T-helper 1 cell treated with Interleukin-12 subunit alpha and Interleukin-12 subunit beta and Interleukin-4 antibody, amounts not matched to agents 30 μg/mL and 1 μg/mL, for 36 hours (primary cell): ENCODE measurements at regions not wholly inside any gene's neighbourhood (a gene's known extent, or its start where the extent isn't known, plus 50 kb on each side); places are given as distances from the start of the nearest gene placed in this dataset.
"Not testable (repeated sequence)": the region's sequence is repeated elsewhere in the genome, so short reads cannot be mapped to it uniquely, and the experiment has no call there.

ENCODE experiments used
- H3K27ac Mint-ChIP-seq: one replicate; pipeline ENCODE4 v1.8.0; 2021; ENCODE audit warnings: mild to moderate bottlenecking, mixed read lengths
- H3K27me3 Mint-ChIP-seq: one replicate; pipeline ENCODE4 v1.8.0; 2021; ENCODE audit warnings: low read depth, mixed read lengths
- H3K36me3 Mint-ChIP-seq: one replicate; pipeline ENCODE4 v1.8.0; 2021; ENCODE audit warnings: low read depth, mixed read lengths
- H3K4me1 Mint-ChIP-seq: one replicate; pipeline ENCODE4 v1.8.0; 2021; ENCODE audit warnings: low read depth, mixed read lengths
- H3K4me3 Mint-ChIP-seq: one replicate; pipeline ENCODE4 v1.8.0; 2021; ENCODE audit warnings: mild to moderate bottlenecking, moderate library complexity, mixed read lengths
- H3K9me3 Mint-ChIP-seq: one replicate; pipeline ENCODE4 v1.8.0; 2021; ENCODE audit warnings: mixed read lengths

GRCh38 chr4:116598155-116598979 lies 487.0 kb downstream of the TRAM1L1 start:
- H3K9me3 Mint-ChIP-seq: no peaks in the 10 kb centered on the region
- no peak overlapping the region for H3K4me3 Mint-ChIP-seq
- H3K36me3 Mint-ChIP-seq: no peaks in the 10 kb centered on the region
- no peaks in the 10 kb centered on the region for H3K27me3 Mint-ChIP-seq
- H3K4me1 Mint-ChIP-seq: no peaks in the 10 kb centered on the region
- no peak overlapping the region for H3K27ac Mint-ChIP-seq

- H3K4me3 Mint-ChIP-seq: no peak overlapping the region
Measured at GRCh38 chr4:116590648-116591047, 494.7 kb downstream of the TRAM1L1 start.

GRCh38 chr4:116588783-116589182 lies 496.6 kb downstream of the TRAM1L1 start:
- H3K4me1 Mint-ChIP-seq: no peaks in the 10 kb centered on the region

More at GRCh38 chr4:116590648-116591047, 494.7 kb downstream of the TRAM1L1 start:
- no peaks in the 10 kb centered on the region for H3K4me1 Mint-ChIP-seq
- H3K27ac Mint-ChIP-seq: no peak overlapping the region
- H3K27me3 Mint-ChIP-seq: no peaks in the 10 kb centered on the region
- no peaks in the 10 kb centered on the region for H3K9me3 Mint-ChIP-seq
- no peaks in the 10 kb centered on the region for H3K36me3 Mint-ChIP-seq

GRCh38 chr4:116585246-116585645 lies 500.1 kb downstream of the TRAM1L1 start:
- Mint-ChIP-seq H3K4me3 (no peak overlapping the region), H3K27me3 (no peaks in the 10 kb centered on the region), H3K36me3 (no peaks in the 10 kb centered on the region), H3K9me3 (no peaks in the 10 kb centered on the region), H3K27ac (no peak overlapping the region), H3K4me1 (no peaks in the 10 kb centered on the region)

More at GRCh38 chr4:116588783-116589182, 496.6 kb downstream of the TRAM1L1 start:
- Mint-ChIP-seq H3K27ac (no peak overlapping the region), H3K4me3 (no peak overlapping the region), H3K36me3 (no peaks in the 10 kb centered on the region), H3K27me3 (no peaks in the 10 kb centered on the region), H3K9me3 (no peaks in the 10 kb centered on the region)

- H3K27me3 Mint-ChIP-seq: no peaks in the 10 kb centered on the region
- H3K4me3 Mint-ChIP-seq: no peak overlapping the region
- H3K36me3 Mint-ChIP-seq: no peaks in the 10 kb centered on the region
- H3K27ac Mint-ChIP-seq: no peak overlapping the region
- no peaks in the 10 kb centered on the region for H3K4me1 Mint-ChIP-seq
- peaks cover 4% of the 10 kb centered on the region for H3K9me3 Mint-ChIP-seq
Measured at GRCh38 chr4:116577321-116577720, 508.1 kb downstream of the TRAM1L1 start.

- no peaks in the 10 kb centered on the region for H3K4me1 Mint-ChIP-seq
- H3K36me3 Mint-ChIP-seq: no peaks in the 10 kb centered on the region
- no peak overlapping the region for H3K27ac Mint-ChIP-seq
- H3K27me3 Mint-ChIP-seq: no peaks in the 10 kb centered on the region
- no peak overlapping the region for H3K4me3 Mint-ChIP-seq
- peaks cover 11% of the 10 kb centered on the region for H3K9me3 Mint-ChIP-seq
Measured at GRCh38 chr4:116573540-116573939, 511.8 kb downstream of the TRAM1L1 start.

- Mint-ChIP-seq H3K27ac (no peak overlapping the region), H3K4me3 (no peak overlapping the region), H3K36me3 (no peaks in the 10 kb centered on the region), H3K27me3 (no peaks in the 10 kb centered on the region), H3K4me1 (no peaks in the 10 kb centered on the region), H3K9me3 (peaks cover 6% of the 10 kb centered on the region)
Measured at GRCh38 chr4:116561768-116562167, 523.6 kb downstream of the TRAM1L1 start.

GRCh38 chr4:116551806-116552205 lies 533.6 kb downstream of the TRAM1L1 start:
- Mint-ChIP-seq H3K9me3 (no peaks in the 10 kb centered on the region), H3K4me3 (no peak overlapping the region), H3K4me1 (no peaks in the 10 kb centered on the region), H3K27me3 (no peaks in the 10 kb centered on the region), H3K36me3 (no peaks in the 10 kb centered on the region), H3K27ac (no peak overlapping the region)

GRCh38 chr4:116547632-116548031 lies 537.7 kb downstream of the TRAM1L1 start:
- H3K36me3 Mint-ChIP-seq: no peaks in the 10 kb centered on the region
- H3K27me3 Mint-ChIP-seq: no peaks in the 10 kb centered on the region
- no peak overlapping the region for H3K27ac Mint-ChIP-seq
- H3K9me3 Mint-ChIP-seq: no peaks in the 10 kb centered on the region
- no peak overlapping the region for H3K4me3 Mint-ChIP-seq
- H3K4me1 Mint-ChIP-seq: no peaks in the 10 kb centered on the region

- Mint-ChIP-seq H3K9me3 (no peaks in the 10 kb centered on the region), H3K4me1 (no peaks in the 10 kb centered on the region), H3K27me3 (no peaks in the 10 kb centered on the region), H3K4me3 (no peak overlapping the region), H3K36me3 (no peaks in the 10 kb centered on the region), H3K27ac (no peak overlapping the region)
Measured at GRCh38 chr4:116546759-116547158, 538.6 kb downstream of the TRAM1L1 start.

- H3K9me3 Mint-ChIP-seq: no peaks in the 10 kb centered on the region
- no peak overlapping the region for H3K4me3 Mint-ChIP-seq
- no peaks in the 10 kb centered on the region for H3K27me3 Mint-ChIP-seq
- H3K4me1 Mint-ChIP-seq: no peaks in the 10 kb centered on the region
- no peaks in the 10 kb centered on the region for H3K36me3 Mint-ChIP-seq
- no peak overlapping the region for H3K27ac Mint-ChIP-seq
Measured at GRCh38 chr4:116544946-116545345, 540.4 kb downstream of the TRAM1L1 start.

GRCh38 chr4:116539744-116540143 lies 545.6 kb downstream of the TRAM1L1 start:
- Mint-ChIP-seq H3K4me1 (no peaks in the 10 kb centered on the region), H3K4me3 (no peak overlapping the region), H3K9me3 (no peaks in the 10 kb centered on the region), H3K27ac (no peak overlapping the region), H3K27me3 (no peaks in the 10 kb centered on the region), H3K36me3 (no peaks in the 10 kb centered on the region)

GRCh38 chr4:116537828-116538227 lies 547.5 kb downstream of the TRAM1L1 start:
- H3K27ac Mint-ChIP-seq: no peak overlapping the region

GRCh38 chr4:116536024-116536423 lies 549.4 kb downstream of the TRAM1L1 start:
- not testable (repeated sequence) for H3K27me3 Mint-ChIP-seq, H3K4me1 Mint-ChIP-seq, H3K27ac Mint-ChIP-seq, H3K4me3 Mint-ChIP-seq, H3K36me3 Mint-ChIP-seq, H3K9me3 Mint-ChIP-seq

More at GRCh38 chr4:116537828-116538227, 547.5 kb downstream of the TRAM1L1 start:
- H3K27me3 Mint-ChIP-seq: no peaks in the 10 kb centered on the region
- H3K9me3 Mint-ChIP-seq: no peaks in the 10 kb centered on the region
- no peak overlapping the region for H3K4me3 Mint-ChIP-seq
- no peaks in the 10 kb centered on the region for H3K36me3 Mint-ChIP-seq
- no peaks in the 10 kb centered on the region for H3K4me1 Mint-ChIP-seq

- Mint-ChIP-seq H3K27me3 (no peaks in the 10 kb centered on the region), H3K4me1 (peaks cover 4% of the 10 kb centered on the region), H3K36me3 (no peaks in the 10 kb centered on the region), H3K27ac (no peak overlapping the region), H3K9me3 (peaks cover 6% of the 10 kb centered on the region), H3K4me3 (no peak overlapping the region)
Measured at GRCh38 chr4:116531870-116532269, 553.5 kb downstream of the TRAM1L1 start.
